ENCODE measurements at regions not wholly inside any gene's neighbourhood (a gene's known extent, or its start where the extent isn't known, plus 50 kb on each side); places are given as distances from the start of the nearest gene placed in this dataset.

- peak; percentile 68 for DNase-seq
These were observed 919.3 kb upstream of the CDH2 start for GRCh38 chr18:29096079-29096770.

GRCh38 chr18:29087616-29088246, 910.8 kb upstream of the CDH2 start:
- no peak for DNase-seq

- no peak for DNase-seq
These were observed 907.2 kb upstream of the CDH2 start for GRCh38 chr18:29084120-29084519.

- no peak for DNase-seq
These were observed 906.6 kb upstream of the CDH2 start for GRCh38 chr18:29083545-29083944.

- no peak for DNase-seq
These were observed 904.0 kb upstream of the CDH2 start for GRCh38 chr18:29080946-29081345.

- no peak for DNase-seq
These were observed 901.3 kb upstream of the CDH2 start for GRCh38 chr18:29078273-29078672.

GRCh38 chr18:29077344-29077743, 900.4 kb upstream of the CDH2 start:
- DNase-seq, result no peak

GRCh38 chr18:29076645-29077044, 899.7 kb upstream of the CDH2 start:
- DNase-seq, result no peak

- DNase-seq, result no peak
These were observed 897.2 kb upstream of the CDH2 start for GRCh38 chr18:29074147-29074546.

GRCh38 chr18:29071869-29072268, 894.9 kb upstream of the CDH2 start:
- no peak for DNase-seq

GRCh38 chr18:29063346-29063745, 886.4 kb upstream of the CDH2 start:
- DNase-seq, result no peak

GRCh38 chr18:29062921-29063320, 886.0 kb upstream of the CDH2 start:
- no peak for DNase-seq

GRCh38 chr18:29060349-29060748, 883.4 kb upstream of the CDH2 start:
- peak; percentile 5 for DNase-seq

- no peak for DNase-seq
These were observed 880.8 kb upstream of the CDH2 start for GRCh38 chr18:29057703-29058102.

- DNase-seq, result no peak
These were observed 879.9 kb upstream of the CDH2 start for GRCh38 chr18:29056800-29057199.

GRCh38 chr18:29041976-29042375, 865.0 kb upstream of the CDH2 start:
- DNase-seq, result no peak

GRCh38 chr18:29034113-29034856, 857.4 kb upstream of the CDH2 start:
- no peak for DNase-seq

- peak; percentile 8 for DNase-seq
These were observed 851.6 kb upstream of the CDH2 start for GRCh38 chr18:29028560-29028959.

GRCh38 chr18:29018976-29019375, 842.0 kb upstream of the CDH2 start:
- no peak for DNase-seq

- no peak for DNase-seq
These were observed 836.0 kb upstream of the CDH2 start for GRCh38 chr18:29012883-29013465.

GRCh38 chr18:29012364-29012763, 835.4 kb upstream of the CDH2 start:
- DNase-seq, result no peak

- DNase-seq, result peak; percentile 51
These were observed 832.4 kb upstream of the CDH2 start for GRCh38 chr18:29009250-29009803.

- DNase-seq, result no peak
These were observed 831.9 kb upstream of the CDH2 start for GRCh38 chr18:29008809-29009208.

Data from OCI-M1 (cell line).